IMR-90 (cell line): ENCODE measurements at regions not wholly inside any gene's neighbourhood (a gene's known extent, or its start where the extent isn't known, plus 50 kb on each side); places are given as distances from the start of the nearest gene placed in this dataset.

Experiments
- ATAC-seq: fragments of 200-7000 bp; cut with Tn5 transposase; 2 replicates; pipeline ENCODE4 v1.9.1; 2020; ENCODE audit warnings: low read depth, mild to moderate bottlenecking, moderate library complexity
- BruUV-seq: library from RNA; stranded (reverse); fragments of 400-500 nt; replicated peaks from 2 replicates; lab custom pipeline; 2021; lab: Mats Ljungman, UMichigan
- CTCF ChIA-PET: fragments of 300-600 bp; formaldehyde crosslinking; extraction: SDS; loops from one replicate; lab custom pipeline; 2021; ENCODE audit warnings: antibody characterized with exemption; lab: Yijun Ruan, JAX
- POLR2A ChIA-PET: fragments of 300-600 bp; sonication (Branson Sonifier 250); formaldehyde crosslinking; loops from one replicate; lab custom pipeline; 2022; ENCODE audit warnings: antibody characterized with exemption; ENCODE audit not compliant: unreplicated experiment; lab: Charles Lee
- DNase-seq: peaks from one replicate; pipeline ENCODE4 v3.0.0; 2013
- H2AFZ ChIP-seq: replicated peaks from 2 replicates; pipeline ENCODE3; 2013; ENCODE audit warnings: low read length, mild to moderate bottlenecking; ENCODE audit not compliant: poor library complexity
- H2AK5ac ChIP-seq: 2 replicates; pipeline ENCODE4 v1.6.1; 2013; ENCODE audit warnings: low read depth, low read length, inconsistent platforms
- H2AK9ac ChIP-seq: replicated peaks from 2 replicates; pipeline ENCODE3; 2013; ENCODE audit warnings: mild to moderate bottlenecking, low read depth, low read length, moderate library complexity; ENCODE audit not compliant: poor library complexity
- H2BK120ac ChIP-seq: 2 replicates; pipeline ENCODE4 v1.6.1; 2013; ENCODE audit warnings: low read depth, low read length, inconsistent platforms
- H2BK15ac ChIP-seq: 3 replicates; pipeline ENCODE4 v1.6.1; 2013; ENCODE audit warnings: low read depth, low read length, inconsistent platforms
- H2BK20ac ChIP-seq: 2 replicates; pipeline ENCODE4 v1.6.1; 2013; ENCODE audit warnings: low read depth, mild to moderate bottlenecking, inconsistent platforms, low read length, moderate library complexity
- H2BK5ac ChIP-seq: 2 replicates; pipeline ENCODE4 v1.6.1; 2013; ENCODE audit warnings: mild to moderate bottlenecking, low read depth, low read length, inconsistent platforms; ENCODE audit not compliant: poor library complexity, severe bottlenecking
- H3K14ac ChIP-seq: replicated peaks from 2 replicates; pipeline ENCODE4 v1.6.1; 2013; ENCODE audit warnings: low read depth, low read length, inconsistent platforms
- H3K18ac ChIP-seq: 2 replicates; pipeline ENCODE4 v1.6.1; 2013; ENCODE audit warnings: low read depth, low read length, control low read depth
- H3K23ac ChIP-seq: 2 replicates; pipeline ENCODE4 v1.6.1; 2013; ENCODE audit warnings: low read depth, low read length, inconsistent platforms
- H3K27ac ChIP-seq: 2 replicates; pipeline ENCODE4 v1.5.1; 2013; ENCODE audit warnings: mild to moderate bottlenecking, control low read depth, low read length; ENCODE audit not compliant: insufficient read depth
- H3K27me3 ChIP-seq: 2 replicates; pipeline ENCODE4 v1.6.1; 2013; ENCODE audit warnings: low read length; ENCODE audit not compliant: control insufficient read depth, insufficient read depth
- H3K36me3 ChIP-seq: 2 replicates; pipeline ENCODE4 v1.6.1; 2013; ENCODE audit warnings: low read length, mixed read lengths; ENCODE audit not compliant: control insufficient read depth, insufficient read depth
- H3K4ac ChIP-seq: 2 replicates; pipeline ENCODE4 v1.6.1; 2013; ENCODE audit warnings: low read depth, low read length, inconsistent platforms
- H3K4me1 ChIP-seq: 2 replicates; pipeline ENCODE4 v1.6.1; 2013; ENCODE audit warnings: low read length, mixed read lengths; ENCODE audit not compliant: control insufficient read depth, insufficient read depth
- H3K4me2 ChIP-seq: 2 replicates; pipeline ENCODE4 v1.6.1; 2013; ENCODE audit warnings: low read depth, mild to moderate bottlenecking, control low read depth, low read length, moderate library complexity
- H3K4me3 ChIP-seq: 2 replicates; pipeline ENCODE4 v1.5.1; 2013; ENCODE audit warnings: low read depth, mild to moderate bottlenecking, control low read depth, low read length, moderate library complexity; ENCODE audit not compliant: insufficient read depth
- H3K56ac ChIP-seq: 2 replicates; pipeline ENCODE4 v1.6.1; 2013; ENCODE audit warnings: low read length, inconsistent platforms; ENCODE audit not compliant: insufficient read depth; ENCODE audit errors: extremely low read depth
- H3K79me1 ChIP-seq, 2 experiments: 2 replicates each; pipeline ENCODE4 v1.6.1; 2013; ENCODE audit warnings: low read length in 2 of 2, inconsistent platforms in 1 of 2, low read depth in 1 of 2
- H3K9ac ChIP-seq: 2 replicates; pipeline ENCODE4 v1.6.1; 2013; ENCODE audit warnings: low read depth, low read length, control low read depth
- H3K9me1 ChIP-seq: 2 replicates; pipeline ENCODE4 v1.6.1; 2013; ENCODE audit warnings: low read length, inconsistent platforms; ENCODE audit not compliant: insufficient read depth
- H3K9me3 ChIP-seq: 2 replicates; pipeline ENCODE4 v1.6.1; 2013; ENCODE audit warnings: low read length; ENCODE audit not compliant: control insufficient read depth, insufficient read depth
- H4K20me1 ChIP-seq: 2 replicates; pipeline ENCODE4 v1.6.1; 2013; ENCODE audit warnings: low read length, inconsistent platforms; ENCODE audit not compliant: insufficient read depth
- H4K5ac ChIP-seq: 2 replicates; pipeline ENCODE4 v1.6.1; 2013; ENCODE audit warnings: mild to moderate bottlenecking, low read depth, low read length, control low read depth
- H4K8ac ChIP-seq, 2 experiments: 2 replicates each; pipeline ENCODE4 v1.6.1; 2013; ENCODE audit warnings: low read depth in 2 of 2, low read length in 2 of 2, control low read depth in 1 of 2, inconsistent platforms in 1 of 2
- H4K91ac ChIP-seq: 2 replicates; pipeline ENCODE4 v1.6.1; 2013; ENCODE audit warnings: low read depth, low read length, inconsistent platforms; ENCODE audit not compliant: insufficient read depth
- FOS ChIP-seq: fragments of 150-350 bp; IDR thresholded peaks from 2 replicates; pipeline ENCODE4 v1.6.1; 2016; ENCODE audit warnings: low read depth, low read length
- WGBS, 2 experiments: methylation state at CpG; one replicate each; pipeline versions ENCODE4 v1.1.5 to v1.1.7; 2013; ENCODE audit warnings: missing lambda C conversion rate in 2 of 2; ENCODE audit not compliant: insufficient read length in 1 of 2; ENCODE audit errors: extremely low coverage in 2 of 2; 5-methylcytosine and 5-hydroxymethylcytosine counted together
- dilution Hi-C: fragments of 300-500 bp; cut with HindIII; formaldehyde crosslinking; loops from one replicate; pipeline ENCODE4 v1.14.3; 2018; ENCODE audit warnings: low sequenced_read_pairs; ENCODE audit not compliant: unreplicated experiment
- in situ Hi-C: fragments of 300-500 bp; cut with MboI; formaldehyde crosslinking; loops from 3 replicates; pipeline ENCODE4 v1.14.3; 2019; ENCODE audit warnings: low sequenced_read_pairs, inconsistent platforms, mixed read lengths
- intact Hi-C: fragments of 100-400 bp; cut with micrococcal nuclease; formaldehyde crosslinking; loops from 2 replicates; pipeline ENCODE4 v1.10.0; 2022

GRCh38 chr1:229162825-229163515 lies 107.9 kb upstream of the RAB4A start:
- H3K4me3 ChIP-seq, result no peak overlapping the region
- no peak overlapping the region for H2BK20ac ChIP-seq
- no peak overlapping the region for H3K23ac ChIP-seq
- peaks cover 12% of the 10 kb centered on the region for H3K27me3 ChIP-seq
- H2AK9ac ChIP-seq, result no peak overlapping the region
- H3K18ac ChIP-seq, result no peak overlapping the region
- in situ Hi-C loops (no loop called here), dilution Hi-C loops (no loop called here), intact Hi-C loops (no loop called here)
- ChIA-PET CTCF (interaction anchor here (0.8 kb wide), 1 partner anchor 56 kb away, joined by 3 read pairs; no protein-coding TSS in a partner anchor), POLR2A (no interaction called here)
- H2BK120ac ChIP-seq, result no peak overlapping the region
- BruUV-seq, result no TSS peak
- no peaks in the 10 kb centered on the region for H3K79me1 ChIP-seq
- H3K9me1 ChIP-seq, result no peaks in the 10 kb centered on the region
- no peak for DNase-seq
- H2AFZ ChIP-seq, result no peak overlapping the region
- H3K9ac ChIP-seq, result no peak overlapping the region
- H2BK15ac ChIP-seq, result no peak overlapping the region
- H3K14ac ChIP-seq, result no peak overlapping the region
- no peak overlapping the region for H3K4ac ChIP-seq
- WGBS, 2 experiments, result 19% methylated on average over 3 of the region's 11 CpGs; no CpG with 5 or more reads in 1 of the 2 experiments
- no peak overlapping the region for H3K27ac ChIP-seq
- H4K8ac ChIP-seq, result no peak overlapping the region
- ATAC-seq, result no peak; the same call in 1 of the 2 replicates
- no peaks in the 10 kb centered on the region for H3K36me3 ChIP-seq
- no peak overlapping the region; the same call in 1 of the 2 replicates for H3K4me2 ChIP-seq
- H2BK5ac ChIP-seq, result no peak overlapping the region
- H4K20me1 ChIP-seq, result no peaks in the 10 kb centered on the region
- no peak for TF ChIP-seq FOS
- H2AK5ac ChIP-seq, result no peak overlapping the region
- H3K9me3 ChIP-seq, result no peaks in the 10 kb centered on the region
- no peak overlapping the region for H4K5ac ChIP-seq
- no peak overlapping the region for H4K91ac ChIP-seq
- no peak overlapping the region for H3K56ac ChIP-seq
- H3K4me1 ChIP-seq, result no peaks in the 10 kb centered on the region; the same call in 1 of the 2 replicates
